ENCODE measurements at regions not wholly inside any gene's neighbourhood (a gene's known extent, or its start where the extent isn't known, plus 50 kb on each side); places are given as distances from the start of the nearest gene placed in this dataset.

- no peak for TF ChIP-seq ZNF274 (IDR thresholded peaks at IDR 0.05; ENCODE audit: low read depth, low read length)
- TF ChIP-seq YY1 (IDR thresholded peaks at IDR 0.05; ENCODE audit: insufficient read depth, insufficient read length): no peak
These were observed 366.6 kb downstream of the PREX1 start for GRCh38 chr20:48461091-48461734.
